Astrocyte of the spinal cord (primary cell): ENCODE measurements at regions not wholly inside any gene's neighbourhood (a gene's known extent, or its start where the extent isn't known, plus 50 kb on each side); places are given as distances from the start of the nearest gene placed in this dataset.

ENCODE experiments used
- DNase-seq: peaks from one replicate; pipeline ENCODE4 v3.0.0; 2011; ENCODE audit warnings: low read depth, low spot score
- H3K4me3 ChIP-seq: 2 replicates; pipeline ENCODE4 v1.5.1; 2011; ENCODE audit warnings: low read depth, mild to moderate bottlenecking, low read length, moderate library complexity
- CTCF ChIP-seq: IDR thresholded peaks from 2 replicates; pipeline ENCODE4 v1.5.1; 2012; ENCODE audit warnings: low read depth, mild to moderate bottlenecking, low read length, inconsistent platforms
- in situ Hi-C: cut with HindIII; loops from 2 replicates; pipeline ENCODE4 v1.10.0; 2017; ENCODE audit warnings: low sequenced_read_pairs

- DNase-seq, result no peak
- in situ Hi-C loops, result no loop called here
- no peak for TF ChIP-seq CTCF
- H3K4me3 ChIP-seq, result no peak overlapping the region
These were observed 164.7 kb downstream of the YTHDC2 start for GRCh38 chr5:113678202-113678601.

- peak; percentile 39 for DNase-seq
- no peak overlapping the region for H3K4me3 ChIP-seq
- TF ChIP-seq CTCF, result peak; percentile 73
- in situ Hi-C loops, result no loop called here
These were observed 165.6 kb downstream of the YTHDC2 start for GRCh38 chr5:113678924-113679575.

- TF ChIP-seq CTCF, result no peak
- no peak for DNase-seq
- H3K4me3 ChIP-seq, result no peak overlapping the region
- in situ Hi-C loops, result no loop called here
These were observed 167.0 kb downstream of the YTHDC2 start for GRCh38 chr5:113680534-113680933.

GRCh38 chr5:113682497-113683136, 169.1 kb downstream of the YTHDC2 start:
- no peak for DNase-seq
- in situ Hi-C loops, result no loop called here

GRCh38 chr5:113683211-113683610, 169.7 kb downstream of the YTHDC2 start:
- TF ChIP-seq CTCF, result no peak
- no peak overlapping the region for H3K4me3 ChIP-seq
- in situ Hi-C loops, result no loop called here
- no peak for DNase-seq

More at GRCh38 chr5:113682497-113683136, 169.1 kb downstream of the YTHDC2 start:
- TF ChIP-seq CTCF, result no peak
- H3K4me3 ChIP-seq, result no peak overlapping the region

- TF ChIP-seq CTCF, result no peak
- H3K4me3 ChIP-seq, result no peak overlapping the region
- in situ Hi-C loops, result no loop called here
- DNase-seq, result no peak
These were observed 173.1 kb downstream of the YTHDC2 start for GRCh38 chr5:113686599-113686998.
